COLO829 (cell line): ENCODE measurements at regions not wholly inside any gene's neighbourhood (a gene's known extent, or its start where the extent isn't known, plus 50 kb on each side); places are given as distances from the start of the nearest gene placed in this dataset.
"Not testable (repeated sequence)": the region's sequence is repeated elsewhere in the genome, so short reads cannot be mapped to it uniquely, and the experiment has no call there.

Experiments
- DNase-seq: peaks from one replicate; pipeline ENCODE4 v3.0.0; 2012; ENCODE audit warnings: low spot score

DNA sequence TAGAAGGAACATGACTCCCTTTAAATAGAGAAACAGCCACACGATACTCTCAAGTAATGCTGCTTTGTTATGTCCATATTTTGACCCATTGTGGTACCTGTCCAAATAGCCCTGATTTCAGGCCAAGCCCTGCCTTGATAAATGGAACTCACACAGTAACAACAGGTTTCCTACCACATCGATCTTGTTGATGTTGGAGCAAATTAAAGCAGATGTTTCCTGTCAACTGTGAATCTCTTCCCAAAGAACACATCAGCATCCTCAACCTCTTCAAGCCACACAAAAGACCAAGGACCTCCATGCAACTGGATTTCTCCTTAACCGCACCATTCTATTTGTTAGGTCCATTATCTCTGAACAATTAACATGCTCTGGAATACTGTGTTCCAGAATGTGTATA, 109.5 kb downstream of the FOXD4L6 start:
- DNase-seq, result not testable (repeated sequence)

- DNase-seq, result not testable (repeated sequence)
Measured at GRCh38 chr9:41016699-41017098, 111.8 kb downstream of the FOXD4L6 start.

GRCh38 chr9:40999952-41000700, 128.4 kb downstream of the FOXD4L6 start:
- DNase-seq, result not testable (repeated sequence)

GRCh38 chr9:40995490-40995889, 133.0 kb downstream of the FOXD4L6 start:
- DNase-seq, result not testable (repeated sequence)

DNA sequence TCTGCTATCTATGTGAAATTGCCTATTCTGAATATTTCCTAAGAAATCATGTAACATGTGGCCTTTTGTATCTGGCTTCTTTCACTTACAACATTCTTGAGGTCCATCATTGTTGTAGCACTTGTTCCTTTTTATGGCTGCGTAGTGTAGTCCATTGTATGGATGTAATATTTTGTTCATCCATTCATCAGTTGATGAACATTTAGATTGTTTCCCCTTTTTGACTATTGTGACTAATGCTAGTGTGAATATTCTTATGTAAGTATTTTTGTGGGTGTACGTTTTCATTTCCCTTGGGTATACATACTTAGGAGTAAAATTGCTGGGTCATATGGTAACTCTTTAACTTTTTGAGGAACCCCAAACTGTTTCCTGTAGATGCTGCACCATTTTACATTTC, 134.6 kb downstream of the FOXD4L6 start:
- DNase-seq, result not testable (repeated sequence)

DNA sequence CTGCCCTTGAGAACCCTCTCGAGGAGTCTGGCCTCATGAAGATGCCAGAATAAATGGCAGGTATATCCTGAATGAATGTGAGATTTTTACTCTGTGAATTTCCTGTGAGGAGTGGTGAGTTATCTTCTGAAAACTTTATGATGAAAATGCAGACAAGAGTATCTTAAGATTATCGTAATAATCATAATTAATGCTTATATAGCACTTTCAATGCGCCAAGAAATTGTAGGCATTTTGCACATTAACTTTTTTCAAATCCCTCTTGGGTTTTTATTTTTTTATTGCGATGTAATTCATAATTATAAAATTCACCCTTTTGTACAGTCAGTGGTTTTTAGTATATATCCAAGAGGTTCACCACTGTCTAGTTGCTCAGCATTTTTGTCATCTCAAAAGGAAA, 135.1 kb downstream of the FOXD4L6 start:
- DNase-seq, result not testable (repeated sequence)

DNA sequence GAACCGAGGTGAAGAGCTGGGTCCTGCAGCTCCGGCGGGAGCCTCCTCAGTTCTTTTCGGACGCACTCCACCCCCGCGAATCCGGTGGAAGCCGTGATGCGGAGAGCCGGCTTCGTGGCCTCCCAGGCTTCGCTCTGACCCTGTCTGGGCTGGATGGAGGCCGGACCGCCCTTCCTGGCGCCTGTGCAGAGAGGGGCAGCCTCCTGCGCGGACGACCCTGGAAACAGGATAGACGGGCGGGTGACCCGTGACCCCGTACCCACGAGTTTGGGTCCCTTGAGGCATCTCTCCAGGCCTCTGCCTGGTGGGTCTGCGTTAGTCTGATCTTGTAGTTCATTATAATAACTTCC, 136.0 kb downstream of the FOXD4L6 start:
- not testable (repeated sequence) for DNase-seq

GRCh38 chr9:40991741-40992471, 136.6 kb downstream of the FOXD4L6 start:
- peak; percentile 82 for DNase-seq

- not testable (repeated sequence) for DNase-seq
Measured at GRCh38 chr9:40991100-40991740, 137.3 kb downstream of the FOXD4L6 start.

GRCh38 chr9:40986332-40986731, 142.1 kb downstream of the FOXD4L6 start:
- not testable (repeated sequence) for DNase-seq

- not testable (repeated sequence) for DNase-seq
Measured at GRCh38 chr9:40975351-40975750, 153.1 kb downstream of the FOXD4L6 start.

GRCh38 chr9:40974912-40975311, 153.6 kb downstream of the FOXD4L6 start:
- not testable (repeated sequence) for DNase-seq

DNA sequence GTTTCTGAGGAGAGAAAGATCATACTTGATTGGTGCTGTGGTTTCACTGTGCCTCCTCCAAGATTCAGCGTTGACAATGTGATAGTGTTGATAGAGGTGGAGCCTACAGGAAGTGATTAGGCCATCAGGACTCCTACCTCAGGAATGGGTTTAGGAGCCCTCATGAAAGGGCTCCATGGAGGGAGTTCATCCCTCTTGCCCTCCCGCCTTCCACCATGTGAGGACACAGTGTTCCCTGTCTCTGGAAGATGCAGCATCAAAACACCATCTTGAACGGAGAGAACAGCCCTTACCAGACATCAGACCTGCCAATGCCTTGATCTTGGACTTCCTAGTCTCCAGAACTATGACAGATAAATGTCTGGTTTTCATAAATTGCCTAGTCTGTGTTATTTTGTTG, 156.7 kb downstream of the FOXD4L6 start:
- not testable (repeated sequence) for DNase-seq

DNA sequence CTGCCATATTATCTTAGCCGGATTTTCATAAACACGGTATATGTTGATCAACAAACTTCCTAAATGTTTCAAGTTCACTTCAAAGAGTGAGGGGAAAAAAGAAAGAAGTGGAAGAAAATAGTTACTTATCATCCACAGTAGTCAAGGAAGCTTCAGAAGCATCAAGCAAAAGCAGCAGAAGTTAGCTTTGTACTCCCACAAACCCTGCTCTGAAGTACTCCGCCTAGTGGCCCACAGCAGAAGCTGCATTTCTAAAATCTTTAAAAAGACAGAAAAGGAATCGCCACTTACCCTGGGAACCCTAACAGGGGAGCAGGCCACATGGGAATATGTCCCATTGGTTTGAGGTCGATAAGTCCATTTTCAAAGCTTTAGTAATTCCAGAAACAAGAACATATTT, 158.1 kb downstream of the FOXD4L6 start:
- DNase-seq, result not testable (repeated sequence)

DNA sequence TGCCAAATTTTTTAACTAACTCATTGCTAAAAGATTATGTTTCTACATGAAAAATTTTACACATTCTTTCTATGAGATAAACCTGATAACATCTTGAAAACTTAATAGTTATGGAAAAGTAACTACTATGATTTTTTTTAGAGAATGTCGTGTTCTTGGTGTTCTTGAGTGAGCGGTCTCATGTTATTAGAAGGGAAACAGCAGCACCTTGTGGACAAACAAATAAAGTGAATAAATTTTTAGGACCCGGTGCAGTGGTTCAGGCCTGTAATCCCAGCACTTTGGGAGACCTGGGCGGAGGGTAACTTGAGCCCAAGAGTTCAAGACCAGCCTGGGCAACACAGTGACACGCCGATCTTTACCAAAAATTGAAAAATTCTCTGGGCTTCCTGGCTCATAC, 166.0 kb downstream of the FOXD4L6 start:
- DNase-seq, result not testable (repeated sequence)

DNA sequence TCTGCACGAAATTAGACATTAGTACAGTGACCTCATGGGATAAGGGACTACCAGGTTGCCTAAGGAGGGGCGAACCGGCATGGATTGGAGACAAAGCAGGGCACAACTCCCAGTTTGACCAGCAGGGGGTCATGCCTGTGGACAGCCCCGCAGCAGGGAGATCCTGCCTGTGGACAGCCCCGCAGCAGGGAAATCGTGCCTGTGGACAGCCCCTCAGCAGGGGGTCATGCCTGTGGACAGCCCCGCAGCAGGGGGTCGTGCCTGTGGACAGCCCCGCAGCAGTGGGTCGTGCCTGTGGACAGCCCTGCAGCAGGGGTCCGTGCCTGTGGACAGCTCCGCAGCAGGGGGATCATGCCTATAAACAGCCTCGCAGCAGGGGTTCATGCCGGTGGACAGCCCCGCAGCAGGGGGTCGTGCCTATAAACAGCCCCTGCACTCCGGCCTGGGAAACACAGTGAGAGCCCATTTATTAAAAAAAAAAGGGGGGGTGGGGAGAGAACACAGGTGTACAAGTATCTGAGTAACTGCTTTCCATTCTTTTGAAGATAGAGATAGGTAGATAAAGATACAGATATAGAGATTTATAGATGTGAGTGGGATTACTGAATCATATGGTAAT, 176.5 kb downstream of the FOXD4L6 start:
- DNase-seq, result not testable (repeated sequence)

DNA sequence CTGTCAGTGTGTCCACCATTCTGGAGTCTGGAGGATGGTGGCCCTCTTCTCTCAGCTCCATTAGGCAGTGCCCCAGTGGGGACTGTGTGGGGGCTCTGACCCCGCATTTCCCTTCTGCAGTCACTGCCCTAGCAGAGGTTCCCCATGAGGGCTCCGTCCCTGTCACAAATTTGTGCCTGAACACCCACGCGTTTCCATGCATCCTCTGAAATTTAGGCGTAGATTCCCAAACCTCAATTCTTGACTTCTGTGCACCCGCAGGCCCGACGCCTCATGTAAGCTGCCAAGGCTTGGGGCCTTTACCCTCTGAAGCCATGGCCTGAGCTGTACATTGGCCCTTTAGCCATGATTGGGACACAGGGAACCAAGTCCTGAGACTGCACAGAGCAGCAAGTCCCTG, 182.3 kb downstream of the FOXD4L6 start:
- DNase-seq, result not testable (repeated sequence)

GRCh38 chr9:40942730-40943129, 185.8 kb downstream of the FOXD4L6 start:
- DNase-seq, result not testable (repeated sequence)

GRCh38 chr9:40939888-40940209, 188.6 kb downstream of the FOXD4L6 start:
- not testable (repeated sequence) for DNase-seq

DNA sequence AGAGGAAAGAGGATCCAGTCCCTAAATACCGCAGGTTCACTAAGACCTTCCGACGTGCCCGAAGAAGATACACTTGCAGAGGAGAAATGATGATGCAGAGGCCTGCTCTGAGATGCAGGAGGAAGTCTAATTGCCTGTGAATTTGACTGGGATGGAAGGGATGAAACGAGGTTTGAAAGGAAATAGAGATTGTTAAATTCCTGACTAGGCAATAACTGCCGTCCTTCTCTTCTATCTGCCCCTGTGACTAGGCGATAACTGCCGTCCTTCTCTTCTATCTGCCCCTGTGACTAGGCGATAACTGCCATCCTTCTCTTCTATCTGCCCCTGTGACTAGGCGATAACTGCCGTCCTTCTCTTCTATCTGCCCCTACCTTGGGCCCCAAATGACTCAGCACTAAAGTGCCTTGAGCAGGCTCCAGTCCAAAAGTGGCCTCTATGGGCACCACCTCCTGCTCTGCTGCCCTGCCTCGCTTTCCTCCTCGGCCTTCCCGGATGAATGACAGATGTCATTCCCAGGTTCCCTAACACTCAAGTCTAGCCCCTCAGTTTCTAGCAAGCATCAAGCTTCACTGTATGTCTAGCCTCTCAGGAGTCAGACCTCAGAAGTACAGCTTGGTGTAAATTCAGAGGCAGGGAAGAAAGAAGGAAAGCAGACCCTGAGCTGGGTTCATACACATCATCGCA, 189.1 kb downstream of the FOXD4L6 start:
- DNase-seq, result not testable (repeated sequence)

DNA sequence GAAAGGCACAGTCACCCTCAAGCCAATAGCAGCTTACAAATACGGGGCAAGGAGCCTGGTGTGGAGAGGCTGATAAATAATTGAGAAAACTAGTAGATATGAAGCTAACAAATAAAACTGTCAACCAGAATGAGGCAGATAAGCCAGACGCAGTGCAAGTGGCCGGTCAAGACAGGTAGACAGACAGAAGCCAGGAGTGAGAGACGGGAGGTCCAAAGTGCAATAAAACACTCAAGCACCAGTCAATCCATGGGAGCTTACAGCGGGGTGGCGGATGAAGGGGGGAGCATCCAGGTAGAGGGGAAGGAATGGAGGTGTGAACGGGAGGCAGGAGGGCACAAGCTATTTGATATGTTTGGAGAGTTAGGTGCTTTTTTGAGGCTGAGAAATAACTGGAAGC, 193.1 kb downstream of the FOXD4L6 start:
- no peak for DNase-seq

DNA sequence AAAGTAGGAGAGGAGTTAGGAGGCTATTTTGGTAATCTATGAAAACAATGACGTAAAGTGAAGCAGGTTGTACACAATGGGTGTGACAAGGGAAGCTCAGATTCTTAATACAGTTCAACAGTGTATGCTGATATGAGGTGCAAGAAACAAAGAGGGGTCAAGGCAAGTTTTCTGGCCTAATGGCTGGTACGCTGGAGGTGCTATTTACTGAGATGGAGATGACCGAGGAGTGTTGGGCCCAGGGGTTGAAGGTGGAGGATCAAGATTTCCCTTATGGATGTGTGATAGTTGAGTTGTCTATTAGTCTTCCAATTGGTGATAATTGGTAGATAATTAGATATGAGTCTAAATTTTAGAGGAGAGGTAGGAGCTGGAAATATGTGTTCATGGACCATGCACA, 194.0 kb downstream of the FOXD4L6 start:
- not testable (repeated sequence) for DNase-seq
